ENCODE measurements at regions not wholly inside any gene's neighbourhood (a gene's known extent, or its start where the extent isn't known, plus 50 kb on each side); places are given as distances from the start of the nearest gene placed in this dataset.

GRCh38 chr2:146576339-146577111 is 1268.3 kb upstream of the ACVR2A start:
- Mint-ChIP-seq H3K27me3 (ENCODE audit: low read depth) (no peaks in the 10 kb centered on the region), H3K36me3 (ENCODE audit: low read depth) (no peaks in the 10 kb centered on the region), H3K4me1 (peaks cover 18% of the 10 kb centered on the region), H3K4me3 (no peak overlapping the region), H3K27ac (no peak overlapping the region), H3K9me3 (no peaks in the 10 kb centered on the region)
- TF ChIP-seq CTCF (IDR thresholded peaks at IDR 0.05; ENCODE audit: unreplicated experiment in 3 of 3): no peak

- no peaks in the 10 kb centered on the region for H3K36me3 Mint-ChIP-seq (ENCODE audit: low read depth)
- peak overlapping the region in 1 of 3 experiments; percentile 52 for H3K4me3 Mint-ChIP-seq
- TF ChIP-seq CTCF (IDR thresholded peaks at IDR 0.05; ENCODE audit: unreplicated experiment in 3 of 3): no peak
- peaks cover 6% of the 10 kb centered on the region for H3K27me3 Mint-ChIP-seq (ENCODE audit: low read depth)
- H3K27ac Mint-ChIP-seq: no peak overlapping the region
- no peaks in the 10 kb centered on the region for H3K9me3 Mint-ChIP-seq
- peaks cover 10% of the 10 kb centered on the region for H3K4me1 Mint-ChIP-seq
These were observed 1272.2 kb upstream of the ACVR2A start for GRCh38 chr2:146572598-146572997.

- H3K36me3 Mint-ChIP-seq (ENCODE audit: low read depth): no peaks in the 10 kb centered on the region
- TF ChIP-seq CTCF (IDR thresholded peaks at IDR 0.05; ENCODE audit: unreplicated experiment in 3 of 3): no peak
- H3K27ac Mint-ChIP-seq: no peak overlapping the region
- no peaks in the 10 kb centered on the region for H3K27me3 Mint-ChIP-seq (ENCODE audit: low read depth)
- no peak overlapping the region for H3K4me3 Mint-ChIP-seq
- no peaks in the 10 kb centered on the region for H3K4me1 Mint-ChIP-seq
- no peaks in the 10 kb centered on the region for H3K9me3 Mint-ChIP-seq
These were observed 1282.8 kb upstream of the ACVR2A start for GRCh38 chr2:146561996-146562395.

- Mint-ChIP-seq H3K4me1 (no peaks in the 10 kb centered on the region), H3K36me3 (ENCODE audit: low read depth) (no peaks in the 10 kb centered on the region), H3K27me3 (ENCODE audit: low read depth) (no peaks in the 10 kb centered on the region), H3K27ac (no peak overlapping the region), H3K9me3 (no peaks in the 10 kb centered on the region), H3K4me3 (no peak overlapping the region)
- no peak for TF ChIP-seq CTCF (IDR thresholded peaks at IDR 0.05; ENCODE audit: unreplicated experiment in 3 of 3)
These were observed 1297.6 kb upstream of the ACVR2A start for GRCh38 chr2:146547236-146547635.

GRCh38 chr2:146544701-146545100 is 1300.1 kb upstream of the ACVR2A start:
- no peak overlapping the region for H3K4me3 Mint-ChIP-seq
- no peaks in the 10 kb centered on the region for H3K4me1 Mint-ChIP-seq
- H3K9me3 Mint-ChIP-seq: no peaks in the 10 kb centered on the region
- no peaks in the 10 kb centered on the region for H3K27me3 Mint-ChIP-seq (ENCODE audit: low read depth)
- H3K27ac Mint-ChIP-seq: no peak overlapping the region
- no peaks in the 10 kb centered on the region for H3K36me3 Mint-ChIP-seq (ENCODE audit: low read depth)
- TF ChIP-seq CTCF (IDR thresholded peaks at IDR 0.05; ENCODE audit: unreplicated experiment in 3 of 3): no peak

GRCh38 chr2:146541896-146542295 is 1302.9 kb upstream of the ACVR2A start:
- no peak for TF ChIP-seq CTCF (IDR thresholded peaks at IDR 0.05; ENCODE audit: unreplicated experiment in 3 of 3)
- no peak overlapping the region for H3K4me3 Mint-ChIP-seq

More at GRCh38 chr2:146541896-146542295, 1302.9 kb upstream of the ACVR2A start:
- peaks cover under 1% of the 10 kb centered on the region for H3K9me3 Mint-ChIP-seq
- no peaks in the 10 kb centered on the region for H3K27me3 Mint-ChIP-seq (ENCODE audit: low read depth)
- no peaks in the 10 kb centered on the region for H3K36me3 Mint-ChIP-seq (ENCODE audit: low read depth)
- no peaks in the 10 kb centered on the region for H3K4me1 Mint-ChIP-seq
- H3K27ac Mint-ChIP-seq: no peak overlapping the region
